ENCODE measurements at regions not wholly inside any gene's neighbourhood (a gene's known extent, or its start where the extent isn't known, plus 50 kb on each side); places are given as distances from the start of the nearest gene placed in this dataset.

DNA sequence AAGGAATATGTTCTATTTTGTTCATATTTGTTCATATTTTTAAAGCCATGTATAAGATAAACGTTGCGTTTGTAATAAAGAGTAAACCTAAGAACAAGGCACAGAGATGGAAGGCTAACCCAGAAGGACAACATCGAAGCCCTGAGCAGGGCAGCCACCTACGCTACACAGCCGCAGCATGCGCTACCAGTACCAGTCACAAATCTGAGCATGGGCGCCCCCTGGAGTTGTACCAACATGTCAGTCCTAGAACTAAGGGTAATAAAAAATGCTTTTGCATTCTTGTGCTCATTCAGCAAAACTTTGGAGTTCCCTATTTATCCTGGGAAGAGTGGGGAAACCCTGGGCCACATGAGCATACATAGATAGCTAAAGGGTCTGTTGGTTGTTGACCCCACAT is 70.6 kb downstream of the PLEKHG1 start:
- H3K4me3 ChIP-seq (ENCODE audit: low read length): no peak overlapping the region
- no peak for TF ChIP-seq ZNF274 (IDR thresholded peaks at IDR 0.05; ENCODE audit: low read depth, low read length)

DNA sequence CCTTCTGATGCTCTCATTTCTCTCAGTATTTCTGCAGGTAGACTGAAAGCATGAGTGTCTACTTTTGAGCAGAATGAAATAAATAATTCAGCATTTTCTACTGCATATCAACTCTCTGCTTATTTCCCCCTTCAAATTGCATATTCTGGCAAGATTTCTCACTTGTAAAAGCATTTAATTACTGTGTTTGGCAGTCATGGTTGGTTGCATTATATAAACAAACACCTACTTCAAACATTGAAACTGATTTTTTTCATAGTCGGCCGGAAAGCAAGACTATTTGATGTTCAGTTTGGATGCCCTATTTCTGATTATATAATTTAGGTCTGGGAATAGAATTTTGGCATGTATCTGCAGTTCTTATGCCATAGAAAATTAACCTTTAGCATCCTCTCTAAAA is 73.1 kb downstream of the PLEKHG1 start:
- H3K4me3 ChIP-seq (ENCODE audit: low read length): no peak overlapping the region
- TF ChIP-seq ZNF274 (IDR thresholded peaks at IDR 0.05; ENCODE audit: low read depth, low read length): no peak

DNA sequence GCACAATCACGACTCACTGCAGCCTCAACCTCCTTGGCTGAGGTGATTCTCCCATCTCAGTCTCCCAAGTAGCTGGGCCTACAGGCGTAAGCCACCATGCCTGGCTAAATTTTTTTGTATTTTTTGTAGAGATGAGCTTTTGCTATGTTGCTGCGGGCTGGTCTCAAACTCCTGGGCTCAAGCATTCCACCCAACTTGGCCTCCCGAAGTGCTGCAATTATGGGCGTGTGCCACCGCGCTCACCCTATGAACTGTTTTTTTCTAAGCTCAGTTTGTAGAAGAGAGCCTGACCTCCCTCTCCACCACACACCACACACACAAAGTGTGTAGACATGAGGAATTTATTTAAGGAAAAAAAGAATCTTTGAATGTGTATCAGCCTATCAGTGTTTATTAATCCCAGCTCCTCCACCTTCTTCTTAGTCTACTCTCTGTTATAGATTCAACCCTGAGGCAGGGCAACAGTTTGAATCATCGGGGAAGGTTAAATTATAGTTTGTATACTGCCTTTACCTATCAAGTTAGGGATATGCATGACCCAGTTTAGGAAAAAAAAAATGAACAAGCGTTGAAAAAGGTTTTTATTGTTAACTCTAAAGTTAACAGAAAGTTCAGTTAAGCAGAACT is 74.1 kb downstream of the PLEKHG1 start:
- no peak overlapping the region for H3K4me3 ChIP-seq (ENCODE audit: low read length)
- no peak for TF ChIP-seq ZNF274 (IDR thresholded peaks at IDR 0.05; ENCODE audit: low read depth, low read length)

DNA sequence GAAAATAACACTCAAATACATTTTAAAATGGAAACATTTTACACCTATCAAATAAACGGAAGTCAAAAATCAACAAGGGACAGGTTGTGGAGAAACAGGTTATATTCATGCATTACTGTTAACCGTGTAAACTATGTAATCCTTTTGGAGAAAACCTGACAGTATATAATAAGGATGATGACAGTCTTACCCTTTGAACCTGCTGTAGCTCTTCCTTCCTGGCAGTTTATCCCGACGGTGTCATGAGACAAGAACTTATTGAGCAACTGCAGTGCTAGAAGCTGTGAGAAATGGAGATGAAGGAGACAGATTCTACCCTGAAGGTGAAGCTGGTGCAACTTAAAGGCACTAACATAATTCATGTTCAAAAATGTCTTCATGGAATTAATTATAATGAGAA is 76.7 kb downstream of the PLEKHG1 start:
- TF ChIP-seq ZNF274 (IDR thresholded peaks at IDR 0.05; ENCODE audit: low read depth, low read length): no peak

DNA sequence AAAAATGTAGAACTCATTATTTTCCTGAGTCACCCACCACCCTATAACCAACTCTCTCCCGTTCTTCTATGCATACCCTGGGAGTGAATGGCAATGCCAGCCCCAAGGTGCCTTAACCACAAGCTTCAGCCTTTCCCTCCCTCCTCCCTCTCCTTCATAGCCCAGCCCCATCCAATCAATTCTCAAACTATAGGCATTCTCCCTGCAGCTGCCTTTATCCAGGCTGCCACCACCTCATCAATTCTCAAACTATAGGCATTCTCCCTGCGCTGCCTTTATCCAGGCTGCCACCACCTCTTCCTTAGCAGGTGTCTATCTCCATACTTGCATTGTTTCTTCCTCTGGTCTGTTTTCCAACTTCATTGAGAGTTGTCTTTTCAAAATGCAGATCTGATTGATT is 77.1 kb downstream of the PLEKHG1 start:
- no peak overlapping the region for H3K4me3 ChIP-seq (ENCODE audit: low read length)
- TF ChIP-seq ZNF274 (IDR thresholded peaks at IDR 0.05; ENCODE audit: low read depth, low read length): no peak

More for the DNA sequence above, 76.7 kb downstream of the PLEKHG1 start:
- H3K4me3 ChIP-seq (ENCODE audit: low read length): no peak overlapping the region

DNA sequence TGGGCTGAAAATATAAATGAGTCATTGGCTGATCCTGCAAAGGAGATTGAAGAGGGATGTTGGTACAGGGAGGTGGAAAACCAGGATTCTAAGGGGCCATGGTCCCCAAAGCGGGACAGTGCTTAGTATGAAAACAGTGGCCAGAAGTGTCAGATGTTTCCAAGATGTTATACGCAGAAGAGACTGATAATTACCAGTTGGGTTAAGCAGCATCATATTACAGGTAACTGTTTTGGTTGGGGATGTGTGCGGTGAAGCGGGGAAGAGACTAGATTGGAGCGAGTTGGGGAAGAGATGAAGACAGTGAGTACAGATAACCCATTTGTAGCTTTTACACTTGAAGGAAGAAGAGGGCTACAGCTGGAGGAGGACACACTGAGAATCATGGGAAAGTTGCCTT is 80.8 kb downstream of the PLEKHG1 start:
- no peak overlapping the region for H3K4me3 ChIP-seq (ENCODE audit: low read length)
- TF ChIP-seq ZNF274 (IDR thresholded peaks at IDR 0.05; ENCODE audit: low read depth, low read length): no peak

DNA sequence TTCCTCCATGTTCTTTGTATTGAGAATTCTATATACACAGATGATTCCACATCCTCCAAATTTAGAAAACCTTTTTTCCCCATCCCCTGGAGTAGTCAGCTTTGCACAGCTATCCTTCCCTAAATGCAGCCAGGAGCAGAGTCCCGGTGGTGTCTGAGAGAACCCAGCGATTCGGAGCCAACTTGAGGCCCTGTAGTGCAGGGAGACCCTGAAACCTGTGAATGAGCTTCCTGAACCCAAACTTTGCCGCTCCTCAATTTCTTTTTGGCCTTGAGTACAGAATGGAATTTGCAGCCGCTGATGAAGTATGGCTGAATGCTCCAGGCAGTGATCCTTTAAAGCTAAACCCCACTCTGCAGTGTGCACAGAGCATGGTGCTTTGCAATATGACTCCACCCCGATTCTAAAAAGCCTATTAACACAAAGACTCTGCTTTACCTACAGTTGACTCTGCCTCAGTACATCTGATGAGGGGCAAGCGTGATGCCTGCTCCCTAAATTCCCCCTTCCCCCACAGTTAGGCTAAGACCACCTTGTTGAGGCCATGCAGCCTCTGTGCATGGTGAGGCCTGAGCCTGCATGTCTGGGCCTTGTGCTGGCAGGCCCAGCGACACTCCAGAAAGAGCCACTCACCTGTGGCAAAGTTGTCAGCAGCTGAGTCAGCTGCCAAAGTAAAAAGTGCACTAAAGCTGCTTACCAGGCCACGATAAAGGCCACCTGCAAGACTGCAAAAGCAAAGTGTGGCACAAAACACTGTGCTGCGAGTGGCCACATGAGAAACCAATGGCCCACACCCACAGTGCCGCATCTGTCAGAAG is 82.1 kb downstream of the PLEKHG1 start:
- no peak for TF ChIP-seq ZNF274 (IDR thresholded peaks at IDR 0.05; ENCODE audit: low read depth, low read length)
- no peak overlapping the region for H3K4me3 ChIP-seq (ENCODE audit: low read length)

DNA sequence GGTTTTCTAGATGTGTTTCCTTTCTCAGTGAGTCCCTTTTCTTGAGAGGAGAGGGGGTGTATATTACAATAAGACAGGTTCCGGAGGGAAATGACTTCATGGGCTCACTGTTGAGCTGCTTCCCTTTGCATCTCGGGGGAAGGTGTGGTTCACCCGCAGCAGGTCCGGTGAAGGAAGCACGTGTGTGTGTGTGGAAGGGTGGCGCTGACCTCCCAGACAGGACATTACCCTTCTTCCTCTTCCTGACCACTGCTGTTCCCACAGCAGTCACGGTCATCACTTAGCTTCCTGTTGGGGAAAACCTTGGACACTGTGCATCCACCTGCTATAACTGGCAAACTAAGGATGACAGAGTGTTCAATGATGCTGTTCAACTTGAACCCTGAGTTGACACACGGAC is 83.6 kb downstream of the PLEKHG1 start:
- no peak for TF ChIP-seq ZNF274 (IDR thresholded peaks at IDR 0.05; ENCODE audit: low read depth, low read length)
- H3K4me3 ChIP-seq (ENCODE audit: low read length): no peak overlapping the region

DNA sequence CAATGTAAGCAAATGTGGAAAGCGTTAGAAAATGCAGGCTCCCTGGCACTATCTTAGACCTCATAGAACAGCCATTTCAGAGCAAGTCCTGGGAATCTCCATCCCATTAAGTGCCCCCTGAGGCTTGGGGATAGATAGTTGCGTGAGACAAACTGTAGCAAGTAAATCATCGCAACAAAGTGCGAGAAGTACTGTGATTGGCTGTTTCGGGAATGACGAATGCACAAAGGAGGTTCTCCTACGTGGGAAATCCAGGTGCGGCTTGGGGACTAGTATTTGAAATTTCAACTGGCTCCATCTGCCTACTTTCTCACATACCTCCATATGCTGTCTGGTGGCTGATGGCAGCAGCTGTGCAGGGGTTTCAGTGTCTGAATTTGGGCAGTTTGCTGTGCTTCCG is 84.5 kb downstream of the PLEKHG1 start:
- H3K4me3 ChIP-seq (ENCODE audit: low read length): no peak overlapping the region
- TF ChIP-seq ZNF274 (IDR thresholded peaks at IDR 0.05; ENCODE audit: low read depth, low read length): no peak

DNA sequence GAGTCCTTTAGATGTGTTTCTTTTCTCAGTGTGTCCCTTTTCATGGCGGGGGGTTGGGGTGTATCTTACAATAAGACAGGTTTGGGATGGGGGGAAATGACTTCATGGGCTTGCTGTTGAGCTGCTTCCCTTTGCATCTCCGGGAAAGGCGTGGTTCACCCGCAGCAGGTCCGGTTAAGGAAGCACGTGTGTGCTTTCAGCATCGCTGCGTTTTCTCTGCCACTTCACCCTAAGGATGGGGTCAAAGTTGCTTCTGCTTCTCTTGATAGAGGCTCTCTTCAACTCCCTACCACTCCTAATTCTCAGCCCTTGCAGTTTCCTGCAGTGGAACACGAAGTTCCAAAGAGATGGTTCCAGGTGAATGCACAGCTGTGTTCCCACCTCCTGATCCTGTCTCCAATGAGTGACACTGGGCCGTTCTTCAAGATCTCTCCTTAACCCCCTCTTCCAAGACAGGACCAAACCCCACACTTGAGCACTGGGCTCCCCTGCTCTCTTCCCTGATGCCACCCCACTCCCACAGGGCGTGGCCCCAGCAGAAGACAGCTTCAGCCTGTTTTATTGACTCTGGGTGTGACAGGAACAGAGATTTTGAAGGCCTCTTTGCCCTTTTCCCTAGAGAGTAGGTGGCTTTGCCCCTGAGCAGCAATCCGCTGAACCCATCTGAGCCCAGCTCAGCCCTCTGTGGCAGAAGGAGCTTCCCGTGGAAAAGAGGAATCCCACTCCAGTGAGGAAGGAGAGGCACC is 85.2 kb downstream of the PLEKHG1 start:
- no peak overlapping the region for H3K4me3 ChIP-seq (ENCODE audit: low read length)
- TF ChIP-seq ZNF274 (IDR thresholded peaks at IDR 0.05; ENCODE audit: low read depth, low read length): no peak

DNA sequence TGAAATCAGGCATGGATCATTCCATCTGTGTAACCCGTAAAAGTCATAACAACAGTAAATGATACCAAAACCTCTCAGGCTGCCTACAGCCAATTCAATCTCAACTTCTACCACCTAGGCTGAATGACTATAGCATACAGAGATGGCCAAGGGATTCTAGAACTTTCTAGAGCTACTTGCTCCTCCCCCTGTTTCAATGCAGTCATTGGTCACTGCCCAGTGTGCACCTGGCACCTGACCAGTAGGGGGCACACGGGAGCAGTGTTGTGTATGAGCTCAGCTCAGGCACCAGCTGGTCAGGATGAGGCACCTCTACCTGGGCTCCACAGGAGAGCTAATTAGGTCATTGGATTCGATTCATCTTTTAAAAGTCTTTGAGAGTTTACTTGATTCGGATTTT is 86.2 kb downstream of the PLEKHG1 start:
- no peak for TF ChIP-seq ZNF274 (IDR thresholded peaks at IDR 0.05; ENCODE audit: low read depth, low read length)

DNA sequence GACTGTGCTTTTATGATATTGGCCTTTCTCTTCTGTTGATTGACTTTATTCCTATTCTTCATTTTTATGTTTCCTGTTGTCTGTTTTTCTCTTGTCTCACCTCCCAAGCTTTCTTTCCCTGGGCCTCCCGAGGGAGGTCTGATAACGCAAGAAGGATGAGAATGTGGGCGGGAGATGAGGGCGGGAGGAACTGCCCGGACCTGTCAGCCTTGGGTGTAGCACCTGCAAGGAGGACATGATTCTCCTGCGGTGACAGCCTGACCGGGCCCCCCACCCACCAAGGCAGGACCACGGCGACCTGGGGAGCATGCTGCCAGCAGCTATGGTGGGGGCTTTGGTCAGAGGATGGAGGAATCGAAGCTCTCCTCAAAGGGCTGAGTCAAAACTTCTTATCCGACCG is 86.9 kb downstream of the PLEKHG1 start:
- no peak for TF ChIP-seq ZNF274 (IDR thresholded peaks at IDR 0.05; ENCODE audit: low read depth, low read length)
- no peak overlapping the region for H3K4me3 ChIP-seq (ENCODE audit: low read length)

More for the DNA sequence above, 86.2 kb downstream of the PLEKHG1 start:
- H3K4me3 ChIP-seq (ENCODE audit: low read length): no peak overlapping the region

DNA sequence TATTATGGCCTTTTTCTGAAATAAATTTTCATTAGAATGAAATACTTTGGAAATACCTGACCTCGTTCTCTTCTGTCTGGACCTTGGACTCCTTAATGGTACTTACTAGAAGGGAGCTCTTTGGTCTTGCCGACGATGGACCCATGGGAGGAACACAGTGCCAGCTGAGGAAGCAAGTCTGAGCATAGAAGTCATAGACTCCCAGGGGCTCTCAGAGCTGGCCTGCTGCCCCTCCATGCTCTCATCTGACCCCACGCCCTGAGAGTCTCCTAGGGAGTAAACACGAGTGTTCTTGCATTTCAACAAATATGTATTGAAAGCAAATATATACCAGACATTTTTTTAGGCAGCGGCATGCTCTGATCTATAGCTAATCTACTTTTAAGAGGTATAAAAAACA is 87.8 kb downstream of the PLEKHG1 start:
- no peak overlapping the region for H3K4me3 ChIP-seq (ENCODE audit: low read length)
- no peak for TF ChIP-seq ZNF274 (IDR thresholded peaks at IDR 0.05; ENCODE audit: low read depth, low read length)

DNA sequence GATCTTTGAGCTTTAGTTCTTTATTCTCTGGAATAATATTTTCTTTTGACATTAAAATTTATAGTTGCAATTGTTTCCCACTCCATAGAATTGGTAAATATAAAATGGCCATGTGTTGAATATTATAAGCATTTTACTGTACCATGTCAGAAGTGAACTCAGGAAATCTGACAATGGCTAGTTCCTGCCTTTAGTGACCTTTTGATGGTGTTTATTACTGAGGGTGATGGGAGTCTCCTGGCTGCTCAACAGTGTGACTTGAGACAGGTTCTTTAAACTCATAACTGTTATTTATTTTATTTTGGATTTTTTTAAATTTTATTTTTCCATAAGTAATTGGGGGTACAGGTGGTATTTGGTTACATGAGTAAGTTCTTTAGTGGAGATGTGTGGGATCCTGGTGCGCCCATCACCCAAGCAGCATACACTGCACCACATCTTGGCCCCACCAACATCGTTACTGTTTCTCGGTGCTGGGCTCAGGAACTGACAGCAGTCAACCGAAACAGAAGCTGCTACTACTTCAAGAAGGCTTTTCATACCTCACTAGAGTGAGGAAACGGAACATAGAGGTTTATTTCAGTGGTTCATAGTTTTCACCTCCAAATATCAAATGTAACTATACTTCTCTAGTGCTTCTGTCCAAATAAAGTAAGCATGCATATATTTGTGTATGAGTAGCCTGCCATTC is 90.4 kb downstream of the PLEKHG1 start:
- TF ChIP-seq ZNF274 (IDR thresholded peaks at IDR 0.05; ENCODE audit: low read depth, low read length): no peak
- H3K4me3 ChIP-seq (ENCODE audit: low read length): no peak overlapping the region

Data from GM08714 (cell line).